Stimulated activated CD4-positive, alpha-beta T cell treated with anti-CD3 and anti-CD28 coated beads, TNF-alpha, amount 100 ng/mL, for 4 hours (primary cell): ENCODE measurements at regions not wholly inside any gene's neighbourhood (a gene's known extent, or its start where the extent isn't known, plus 50 kb on each side); places are given as distances from the start of the nearest gene placed in this dataset.
"Not testable (repeated sequence)": the region's sequence is repeated elsewhere in the genome, so short reads cannot be mapped to it uniquely, and the experiment has no call there.

ENCODE experiments used
- DNase-seq, 3 experiments: peaks; one replicate each; pipeline ENCODE4 v3.0.0-alpha.2; 2020; ENCODE audit warnings: low read depth in 3 of 3

DNA sequence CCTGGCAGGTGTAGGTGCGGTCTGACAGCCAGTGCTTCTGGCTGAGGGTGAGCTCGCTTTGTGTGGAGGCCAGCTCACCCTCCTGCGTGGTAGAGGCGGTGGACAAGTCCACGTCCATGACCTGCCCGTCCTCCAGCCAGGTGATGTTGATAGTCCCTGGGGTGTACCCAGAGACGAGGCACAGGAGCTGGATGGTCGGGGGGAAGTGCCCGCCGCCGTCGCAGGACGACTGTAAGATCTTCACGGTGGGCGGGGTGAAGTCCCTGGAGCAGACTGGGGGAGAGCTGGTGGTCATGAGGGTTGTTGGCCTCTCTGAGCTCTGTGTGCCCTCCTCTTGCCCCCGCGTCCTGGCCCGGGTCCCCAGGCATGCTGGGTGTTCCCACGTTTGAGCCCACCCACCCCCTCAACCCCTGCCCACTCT, 74.6 kb downstream of the TMEM121 start:
- DNase-seq: no peak

DNA sequence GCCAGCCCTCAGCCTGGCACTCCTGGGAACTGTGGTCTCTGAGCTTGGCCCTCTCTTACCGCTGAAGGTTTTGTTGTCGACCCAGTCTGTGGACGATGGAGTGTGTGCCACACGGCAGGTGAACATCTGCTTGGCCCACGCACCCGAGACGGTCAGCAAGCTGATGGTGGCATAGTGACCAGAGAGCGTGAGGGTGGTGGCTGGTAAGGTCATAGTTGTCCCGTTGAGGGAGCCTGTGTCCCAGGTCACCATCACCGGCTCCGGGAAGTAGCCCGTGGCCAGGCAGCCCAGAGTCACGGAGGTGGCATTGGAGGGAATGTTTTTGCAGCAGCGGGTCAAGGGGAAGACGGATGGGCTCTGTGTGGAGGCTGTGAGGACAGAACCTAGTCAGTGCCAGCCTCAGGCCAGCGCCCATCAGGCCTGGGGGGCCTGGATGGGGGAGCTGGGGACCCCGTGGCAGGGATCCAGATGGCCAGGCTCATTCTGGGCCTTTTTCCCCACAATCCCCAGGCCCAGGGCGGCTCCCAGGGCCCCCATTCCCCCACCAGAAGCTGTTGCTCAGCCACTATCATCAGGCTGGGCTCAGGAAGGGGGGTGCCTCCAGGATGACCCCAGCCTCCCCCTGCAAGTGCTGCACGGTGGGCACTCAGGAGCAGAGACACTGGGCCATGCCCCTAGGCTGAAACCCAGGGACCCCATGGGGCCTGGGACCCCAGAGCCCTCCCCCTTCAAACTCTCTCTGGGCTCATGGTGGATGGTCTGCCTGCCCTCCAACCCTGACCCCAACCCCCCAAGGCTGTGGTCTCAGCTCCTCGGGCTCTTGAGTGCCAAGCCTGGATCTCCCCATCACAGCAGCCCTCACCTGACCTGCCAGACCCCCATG, 75.2 kb downstream of the TMEM121 start:
- DNase-seq: no peak

DNA sequence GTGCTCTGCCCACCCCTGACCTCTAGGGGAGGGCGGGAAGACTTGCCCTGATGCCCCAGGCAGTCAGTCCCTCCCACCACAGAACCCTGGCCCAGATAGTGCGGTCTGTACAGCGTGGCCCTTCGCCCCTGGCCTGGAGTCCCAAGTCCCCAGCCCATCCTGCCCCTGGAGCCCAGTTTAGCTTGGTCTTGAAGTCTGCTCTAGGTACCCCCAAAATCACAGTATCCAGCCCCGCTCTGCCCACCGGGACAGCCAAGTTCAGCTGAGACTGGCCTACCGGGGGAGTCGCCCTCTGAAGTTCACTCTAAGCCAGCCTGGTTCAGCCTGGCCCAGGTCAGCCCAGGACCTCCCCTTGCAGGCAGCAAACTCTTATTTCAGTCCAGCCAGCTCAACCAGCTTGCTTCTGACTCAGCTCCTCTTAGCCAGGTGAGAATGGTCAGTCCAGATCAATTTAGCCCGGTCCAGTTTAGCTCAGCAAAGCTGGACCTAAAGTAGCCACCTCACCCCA, 75.9 kb downstream of the TMEM121 start:
- no peak for DNase-seq

DNA sequence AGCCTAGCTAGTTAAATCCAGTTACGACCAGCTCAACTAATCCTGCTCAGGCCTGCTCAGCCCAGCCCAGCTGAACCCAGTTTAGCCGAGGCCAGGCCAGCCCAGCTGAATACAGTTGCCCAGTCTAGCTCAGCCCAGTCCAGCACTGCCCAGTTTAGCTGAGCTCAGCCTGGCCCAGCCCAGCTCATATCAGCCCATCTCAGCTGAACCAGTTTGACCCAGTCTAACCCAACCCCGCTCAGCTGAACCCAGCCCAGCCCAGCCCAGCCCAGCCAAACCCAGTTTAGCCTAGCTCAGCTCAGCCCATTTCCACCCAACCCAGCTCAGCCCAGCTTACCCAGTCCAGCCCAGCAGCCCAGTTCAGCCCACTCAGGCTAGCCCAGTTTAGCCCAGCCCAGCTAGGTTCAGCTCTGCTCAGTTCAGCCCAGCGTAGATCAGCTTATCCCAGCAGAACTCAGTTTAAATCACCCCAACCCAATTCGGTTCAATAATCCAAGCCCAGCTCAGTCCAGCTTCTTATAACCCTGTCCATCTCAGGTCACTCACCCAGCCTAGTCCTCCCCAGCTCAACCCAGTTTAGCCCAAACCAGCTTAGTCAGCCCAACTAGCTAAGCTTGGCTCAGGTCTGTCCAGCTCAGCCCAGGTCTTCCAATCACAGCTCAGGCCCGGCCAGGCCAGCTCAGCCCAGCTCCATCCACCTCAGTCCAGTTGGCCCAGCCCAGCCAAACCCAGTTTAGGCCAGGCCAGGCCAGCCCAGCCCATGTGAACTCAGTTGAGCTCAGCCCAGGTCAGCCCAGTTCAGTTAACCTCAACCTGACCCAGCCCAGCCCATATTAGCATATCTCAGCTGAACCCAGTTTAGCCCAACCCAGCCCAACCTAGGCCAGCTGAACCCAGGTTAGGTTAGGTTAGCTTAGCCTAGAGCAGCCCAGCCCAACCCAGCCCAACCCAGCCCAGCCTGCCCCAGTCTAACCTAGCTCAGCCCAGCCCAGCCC, 76.7 kb downstream of the TMEM121 start:
- DNase-seq: no peak

DNA sequence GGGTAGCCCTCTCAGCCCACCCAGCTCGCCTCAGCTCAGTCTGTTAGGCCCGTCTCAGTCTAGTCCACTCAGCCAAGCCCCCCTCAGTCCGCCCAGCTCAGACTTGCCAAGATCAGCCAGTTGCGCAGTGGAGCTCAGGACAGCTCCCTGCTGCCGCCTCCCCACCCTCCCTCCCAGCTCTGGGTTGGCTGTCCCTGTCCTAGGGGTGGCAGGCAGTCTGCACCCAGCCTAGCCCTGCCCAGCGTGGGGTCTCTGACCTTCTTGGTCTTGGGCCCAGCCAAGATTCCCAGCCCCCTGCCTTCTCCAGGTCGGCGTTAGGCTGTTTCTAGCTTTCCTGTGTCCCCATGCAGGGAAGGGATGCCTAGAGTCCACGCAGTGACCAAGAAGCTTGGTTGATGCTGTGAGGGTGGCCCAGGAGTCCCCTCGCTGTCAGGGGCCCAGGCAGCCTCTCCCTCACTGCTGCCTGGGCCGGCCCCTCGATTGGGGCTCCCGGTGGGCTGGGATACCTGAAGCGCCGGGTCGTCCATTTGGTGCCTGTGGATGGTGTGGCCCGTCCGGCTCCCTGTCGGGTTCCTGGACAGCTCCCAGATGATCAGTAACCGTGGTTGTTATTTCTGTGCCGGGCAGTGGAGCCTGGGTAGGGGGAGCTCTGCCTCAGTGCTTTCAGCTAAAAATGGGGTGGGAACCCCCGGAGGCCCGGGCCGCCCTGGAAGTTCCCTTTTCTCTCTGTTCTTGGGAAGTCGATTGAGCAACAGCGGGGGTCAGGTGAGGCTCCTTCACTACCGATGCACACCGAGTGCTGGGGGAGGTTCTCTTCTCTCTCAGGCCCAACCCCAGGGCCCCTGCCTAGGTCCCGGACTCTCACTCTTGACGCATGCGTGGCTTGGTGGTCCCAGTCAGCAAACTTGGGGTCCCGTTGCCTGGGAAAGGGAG, 78.4 kb downstream of the TMEM121 start:
- DNase-seq: not testable (repeated sequence)

DNA sequence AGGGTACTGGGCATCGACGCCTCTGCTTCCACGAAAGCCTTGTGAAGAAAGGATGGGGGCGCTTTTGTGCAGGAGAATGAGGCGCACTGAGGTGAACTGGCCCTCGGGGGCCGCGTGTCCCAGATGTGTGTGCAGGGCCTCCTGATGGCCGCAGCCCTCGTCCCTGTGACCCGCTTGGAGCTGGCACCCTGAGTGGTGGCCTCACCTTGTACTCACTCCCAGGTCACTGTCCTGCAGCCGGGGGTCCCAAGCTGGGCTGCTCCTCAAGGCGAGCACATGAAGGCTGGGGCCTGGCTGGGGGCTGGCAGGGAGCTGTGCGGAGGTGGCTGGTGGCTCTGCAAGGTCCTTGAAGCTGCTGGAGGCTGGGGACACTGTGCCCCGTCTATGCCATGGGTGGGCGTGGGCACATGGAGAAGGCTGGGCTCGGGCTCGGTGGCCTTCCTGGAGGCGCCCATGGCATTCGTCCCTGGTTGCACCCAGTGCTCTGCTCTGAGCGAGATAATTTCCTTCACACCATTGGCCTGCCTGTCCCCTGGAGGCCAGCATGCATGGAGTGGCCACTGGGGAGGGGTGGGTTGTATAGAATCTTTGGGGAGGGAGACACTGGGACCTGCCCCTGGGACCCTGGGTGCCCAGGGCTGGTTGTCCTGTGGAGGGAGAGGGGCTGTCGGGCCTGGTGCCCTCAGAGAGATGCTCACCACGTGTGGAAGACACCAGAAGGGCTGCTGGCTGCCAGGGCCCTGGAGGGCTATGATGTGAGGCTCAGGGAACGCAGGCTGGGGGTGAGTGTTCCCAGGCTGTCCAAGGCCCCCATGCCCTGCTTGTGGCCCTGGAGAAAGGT, 79.3 kb downstream of the TMEM121 start:
- no peak for DNase-seq

DNA sequence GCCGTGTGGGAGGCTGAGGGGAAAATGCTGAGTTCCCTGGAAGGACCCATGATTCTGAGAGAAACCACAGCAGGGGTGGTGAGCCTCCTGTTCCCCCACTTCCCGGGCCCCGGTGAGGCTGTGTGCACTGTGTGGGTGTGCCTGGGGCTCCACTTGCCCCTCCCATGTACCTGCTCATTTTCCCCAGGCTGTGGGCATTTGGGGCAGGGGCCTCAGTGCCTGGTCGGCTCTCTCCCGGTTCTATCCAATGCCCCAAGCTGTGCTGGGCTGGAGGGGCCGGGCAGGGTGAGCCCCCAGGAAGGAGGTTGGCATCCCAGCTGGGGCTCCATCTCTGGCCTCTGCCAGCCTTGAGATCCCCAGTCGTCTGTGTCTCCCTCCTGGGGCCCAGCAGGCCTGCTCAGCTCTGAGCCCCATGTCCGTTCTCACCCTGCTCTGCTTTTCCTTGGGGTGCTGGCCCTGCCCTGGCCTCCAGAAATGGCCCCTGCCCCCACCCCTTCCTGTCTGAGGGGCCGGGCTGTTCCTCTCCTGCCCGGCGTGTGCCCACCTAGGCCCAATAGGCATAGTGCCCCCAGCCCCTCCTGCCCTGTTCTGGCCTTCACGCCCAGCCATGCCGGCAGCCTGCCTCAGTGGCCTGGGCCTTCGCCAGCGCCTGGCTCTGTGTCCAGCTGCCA, 80.1 kb downstream of the TMEM121 start:
- not testable (repeated sequence) for DNase-seq

DNA sequence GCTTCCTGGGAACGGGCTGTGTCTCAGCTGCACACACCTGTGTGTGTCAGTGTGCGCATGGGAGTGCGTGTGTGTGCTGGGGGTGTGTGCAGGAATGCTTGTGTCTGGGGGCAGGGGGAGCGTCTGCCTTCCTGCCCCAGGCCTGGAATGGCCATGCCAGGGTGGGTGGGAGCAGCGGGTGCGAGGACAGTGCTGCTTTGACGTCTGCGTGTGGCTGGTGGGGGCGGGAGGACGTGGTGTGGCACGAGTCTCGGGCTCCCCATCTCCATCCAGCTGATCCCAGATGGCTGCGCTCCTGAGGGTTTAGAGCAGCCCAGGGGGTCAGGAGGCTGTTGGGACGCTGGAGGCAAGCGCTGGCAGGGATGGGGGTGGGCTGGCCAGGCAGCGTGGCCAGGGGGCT, 80.6 kb downstream of the TMEM121 start:
- not testable (repeated sequence) for DNase-seq

DNA sequence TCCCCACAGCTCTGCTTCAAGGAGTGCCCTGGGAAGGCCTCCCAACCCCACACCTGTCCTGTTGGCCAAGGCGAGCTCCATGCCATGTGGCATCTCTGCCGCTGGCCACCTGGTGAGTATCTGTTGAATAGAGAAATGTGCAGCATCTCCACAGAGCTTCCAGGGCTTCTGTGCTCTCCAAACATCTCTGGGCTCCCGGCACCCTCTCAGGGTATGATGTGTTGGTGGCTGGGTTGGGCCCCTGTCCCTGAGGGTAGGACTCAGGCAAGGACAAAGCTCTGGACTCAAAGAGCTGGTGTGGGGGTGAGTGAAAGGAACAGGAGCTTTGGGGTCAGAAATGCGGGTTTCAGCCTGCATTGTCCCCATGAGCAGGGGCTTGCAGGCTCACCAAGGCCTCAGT, 88.6 kb downstream of the TMEM121 start:
- not testable (repeated sequence) for DNase-seq

DNA sequence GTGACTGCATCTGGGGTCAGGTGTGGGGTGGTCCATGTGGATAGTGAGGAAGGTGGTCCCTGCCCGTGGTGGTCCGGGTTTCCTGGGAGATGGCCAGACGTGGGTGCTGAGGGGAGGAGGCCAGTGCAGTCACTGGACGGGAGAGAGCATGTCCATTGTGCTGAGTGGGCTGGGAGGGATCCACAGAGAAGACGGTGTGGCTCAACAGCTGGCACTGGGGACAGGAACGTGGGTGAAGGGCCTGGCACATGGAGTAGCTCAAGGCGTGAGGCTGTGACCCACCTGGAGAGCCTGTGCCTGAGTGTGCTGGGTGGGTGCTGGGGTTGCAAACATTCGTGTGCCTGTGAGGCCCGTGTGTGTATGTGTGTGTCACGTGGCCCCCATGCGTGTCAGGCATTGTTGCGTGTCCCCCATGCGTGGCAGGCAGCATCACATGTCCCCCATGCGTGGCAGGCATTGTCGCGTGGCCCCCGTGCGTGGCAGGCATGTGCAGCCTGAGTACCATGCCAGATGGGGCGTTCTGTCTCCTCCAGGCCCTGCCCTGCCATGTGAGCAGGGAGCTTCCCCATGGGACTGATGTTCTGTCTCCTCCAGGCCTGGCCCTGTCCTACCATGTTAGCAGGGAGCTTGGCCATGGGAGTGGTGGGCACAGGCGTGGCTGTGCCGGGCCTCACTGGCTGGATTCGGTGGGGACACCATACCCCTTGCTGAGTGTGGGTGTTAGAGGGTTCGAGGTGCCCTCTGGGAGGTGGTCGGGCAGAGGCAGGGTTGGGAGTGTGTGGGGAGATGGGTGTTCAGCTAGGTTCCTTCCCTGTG, 89.8 kb downstream of the TMEM121 start:
- DNase-seq: not testable (repeated sequence)

DNA sequence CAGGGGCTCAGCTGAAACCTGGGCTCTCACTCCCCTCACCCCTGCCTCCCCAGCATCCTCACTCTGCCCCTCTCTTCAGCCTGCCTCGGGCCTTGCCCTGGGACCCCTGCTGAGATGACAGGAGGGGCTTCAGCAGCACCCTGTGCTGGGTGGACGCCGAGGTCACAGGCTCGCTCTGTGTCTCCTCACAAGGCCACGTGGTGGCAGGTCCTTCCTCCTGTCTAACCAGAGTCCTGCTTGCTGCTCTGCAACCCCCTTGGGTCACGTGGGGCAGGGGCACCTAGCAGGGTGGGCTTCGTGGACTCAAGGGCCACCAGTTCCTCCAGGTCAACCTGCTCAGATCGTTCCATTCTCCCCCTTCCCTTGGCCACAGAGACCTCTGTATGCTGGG, 90.4 kb downstream of the TMEM121 start:
- DNase-seq: no peak

DNA sequence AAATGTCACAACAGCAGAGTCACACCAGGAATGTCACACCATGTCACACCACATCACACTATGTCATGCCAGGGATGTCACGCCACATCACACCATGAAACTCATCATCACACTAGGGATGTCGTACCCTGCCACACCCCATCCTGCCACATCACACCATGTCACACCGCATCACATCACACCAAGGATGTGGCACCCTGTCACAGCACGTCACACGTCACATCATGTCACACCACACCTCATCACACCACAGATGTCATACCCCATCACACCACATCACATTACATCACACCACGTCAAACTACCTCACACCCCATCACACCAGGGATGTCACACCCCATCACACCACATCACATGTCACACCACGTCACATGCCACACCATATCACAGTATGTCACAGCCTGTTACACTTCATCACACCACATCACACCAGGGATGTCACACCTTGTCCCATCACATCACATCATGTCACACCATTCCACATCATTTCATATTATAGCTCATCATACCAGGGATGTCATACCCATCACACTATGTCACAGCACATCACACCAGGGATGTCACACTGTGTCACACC, 90.9 kb downstream of the TMEM121 start:
- DNase-seq: no peak

DNA sequence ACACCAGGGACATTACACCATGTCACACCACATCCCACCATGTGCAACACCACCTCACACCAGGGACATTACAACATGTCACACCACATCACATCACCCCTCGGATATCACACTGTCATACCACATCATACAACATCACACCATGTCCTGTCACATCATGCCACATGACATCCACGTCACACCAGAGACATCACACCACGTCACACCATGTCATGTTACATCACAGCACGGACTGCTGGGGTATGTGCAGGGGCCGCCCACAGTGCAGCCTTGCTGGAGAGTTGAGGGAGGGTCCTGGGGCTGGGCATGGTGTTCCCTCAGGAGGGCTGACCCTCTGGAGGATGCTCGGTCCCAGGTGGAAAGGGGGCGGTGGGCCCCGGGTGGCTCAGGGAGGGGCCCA, 91.4 kb downstream of the TMEM121 start:
- DNase-seq: not testable (repeated sequence)

DNA sequence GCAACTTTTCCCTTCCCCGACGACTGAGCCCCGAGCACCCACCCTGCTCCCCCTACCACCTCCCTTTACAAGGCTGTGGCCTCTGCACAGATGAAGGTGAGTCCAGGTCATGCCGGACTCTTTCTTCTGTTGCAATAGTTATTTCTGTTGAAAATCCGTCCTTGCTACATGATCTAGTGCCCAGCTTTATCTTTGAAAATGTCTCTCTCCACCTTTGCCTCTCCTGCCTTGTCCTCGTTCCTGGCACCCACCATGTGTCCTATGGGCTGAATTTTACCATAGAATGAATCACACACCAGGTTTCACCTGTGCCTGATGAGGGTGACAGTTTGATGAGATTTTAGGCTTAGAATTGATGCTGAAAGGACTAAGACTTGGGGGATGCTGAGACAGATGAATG, 92.9 kb downstream of the TMEM121 start:
- not testable (repeated sequence) for DNase-seq

DNA sequence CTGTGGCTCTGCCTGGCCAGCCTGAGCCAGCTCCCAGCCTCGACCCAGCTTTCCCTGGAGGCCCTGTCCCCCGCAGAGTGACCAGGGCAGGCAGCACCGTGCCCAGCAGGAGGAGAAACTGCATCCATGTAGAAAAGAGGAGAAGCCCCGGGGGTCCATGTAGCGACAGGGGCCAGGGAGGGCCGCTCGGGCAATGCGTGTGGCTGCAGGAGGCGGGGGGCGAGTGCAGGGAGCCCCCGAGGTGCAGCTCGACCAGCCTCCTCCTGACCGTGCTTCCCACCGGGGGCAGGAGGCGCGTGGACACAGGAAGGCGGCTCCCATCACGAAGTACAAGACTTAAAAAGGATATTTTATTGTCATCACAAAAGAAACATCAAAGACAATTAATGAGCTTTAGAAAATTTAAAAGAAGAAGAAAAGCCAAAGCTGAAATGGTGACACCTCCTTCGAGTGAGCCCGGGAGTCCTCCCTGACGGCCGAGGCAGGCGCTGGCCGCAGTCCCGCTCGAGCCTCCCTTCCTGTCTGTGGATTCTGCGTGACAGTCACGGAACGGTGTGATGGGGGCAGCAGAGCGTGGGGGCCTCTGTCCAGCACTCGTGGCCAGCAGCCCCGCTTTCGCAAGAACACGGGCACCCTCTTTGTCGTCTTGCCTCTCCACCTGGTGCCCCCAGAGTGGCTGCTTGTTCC, 93.9 kb downstream of the TMEM121 start:
- DNase-seq: not testable (repeated sequence)

DNA sequence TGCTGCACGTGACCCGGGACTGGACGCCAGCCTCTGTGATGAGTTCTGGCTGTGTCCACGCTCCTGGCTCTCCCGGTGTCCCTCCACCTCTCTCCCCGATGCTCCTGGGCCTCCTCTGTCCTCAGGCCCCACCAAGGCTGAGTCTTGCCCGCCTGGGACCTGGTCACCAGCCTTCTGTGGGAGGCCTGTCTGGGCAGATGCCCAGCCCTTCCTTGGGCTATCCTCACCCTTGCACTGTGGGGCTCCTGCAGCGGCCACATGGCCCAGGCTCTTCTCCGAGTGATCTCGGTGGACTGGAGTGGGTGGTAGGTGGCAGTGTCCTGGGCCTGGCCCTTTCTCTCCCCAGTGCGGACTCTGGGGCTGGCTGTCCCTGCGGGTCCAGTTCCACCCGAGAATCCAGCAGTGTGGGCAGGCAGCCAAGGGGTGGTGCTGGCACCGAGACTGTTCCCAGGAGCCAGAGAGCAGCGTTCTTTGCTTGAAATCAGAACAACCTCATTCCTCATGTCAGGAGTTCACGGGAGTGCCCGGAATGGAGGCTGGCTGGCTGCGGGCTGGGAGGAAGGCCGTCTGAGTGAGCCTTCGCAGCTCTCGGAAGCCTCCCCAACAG, 94.6 kb downstream of the TMEM121 start:
- DNase-seq: not testable (repeated sequence)
